ENCODE measurements at regions not wholly inside any gene's neighbourhood (a gene's known extent, or its start where the extent isn't known, plus 50 kb on each side); places are given as distances from the start of the nearest gene placed in this dataset.

GRCh38 chr1:5311634-5312292 lies 657.4 kb downstream of the AJAP1 start:
- no peak for DNase-seq (ENCODE audit: low read depth)
- no peak for TF ChIP-seq CTCF (IDR thresholded peaks at IDR 0.05; ENCODE audit: control insufficient read depth, extremely low read depth, insufficient read depth)
- H3K4me3 ChIP-seq (ENCODE audit: low read depth, low read length), result no peak overlapping the region

GRCh38 chr1:5311147-5311546 lies 656.7 kb downstream of the AJAP1 start:
- no peak for DNase-seq (ENCODE audit: low read depth)
- no peak overlapping the region for H3K4me3 ChIP-seq (ENCODE audit: low read depth, low read length)
- no peak for TF ChIP-seq CTCF (IDR thresholded peaks at IDR 0.05; ENCODE audit: control insufficient read depth, extremely low read depth, insufficient read depth)

GRCh38 chr1:5308249-5308648 lies 653.8 kb downstream of the AJAP1 start:
- no peak overlapping the region for H3K4me3 ChIP-seq (ENCODE audit: low read depth, low read length)
- no peak for TF ChIP-seq CTCF (IDR thresholded peaks at IDR 0.05; ENCODE audit: control insufficient read depth, extremely low read depth, insufficient read depth)
- no peak for DNase-seq (ENCODE audit: low read depth)

GRCh38 chr1:5304702-5305101 lies 650.3 kb downstream of the AJAP1 start:
- no peak overlapping the region for H3K4me3 ChIP-seq (ENCODE audit: low read depth, low read length)
- DNase-seq (ENCODE audit: low read depth), result no peak
- no peak for TF ChIP-seq CTCF (IDR thresholded peaks at IDR 0.05; ENCODE audit: control insufficient read depth, extremely low read depth, insufficient read depth)

GRCh38 chr1:5298376-5298775 lies 644.0 kb downstream of the AJAP1 start:
- DNase-seq (ENCODE audit: low read depth), result no peak
- H3K4me3 ChIP-seq (ENCODE audit: low read depth, low read length), result no peak overlapping the region
- no peak for TF ChIP-seq CTCF (IDR thresholded peaks at IDR 0.05; ENCODE audit: control insufficient read depth, extremely low read depth, insufficient read depth)

- DNase-seq (ENCODE audit: low read depth), result no peak
- no peak overlapping the region for H3K4me3 ChIP-seq (ENCODE audit: low read depth, low read length)
- no peak for TF ChIP-seq CTCF (IDR thresholded peaks at IDR 0.05; ENCODE audit: control insufficient read depth, extremely low read depth, insufficient read depth)
Observed at GRCh38 chr1:5297886-5298239, 643.5 kb downstream of the AJAP1 start.

GRCh38 chr1:5297180-5297885 lies 642.9 kb downstream of the AJAP1 start:
- TF ChIP-seq CTCF (IDR thresholded peaks at IDR 0.05; ENCODE audit: control insufficient read depth, extremely low read depth, insufficient read depth), result no peak
- DNase-seq (ENCODE audit: low read depth), result no peak

More at GRCh38 chr1:5297180-5297885, 642.9 kb downstream of the AJAP1 start:
- no peak overlapping the region for H3K4me3 ChIP-seq (ENCODE audit: low read depth, low read length)
